Posterior cingulate gyrus (tissue), 11 donors: ENCODE measurements at regions not wholly inside any gene's neighbourhood (a gene's known extent, or its start where the extent isn't known, plus 50 kb on each side); places are given as distances from the start of the nearest gene placed in this dataset.
"Not testable (repeated sequence)": the region's sequence is repeated elsewhere in the genome, so short reads cannot be mapped to it uniquely, and the experiment has no call there.

Source experiments
- DNase-seq, 10 donors: peaks; one replicate each; pipeline versions ENCODE4 v3.0.0 to v3.0.0-alpha.2; 2020 to 2021; ENCODE audit warnings: mixed read lengths in 3 of 10
- intact Hi-C: fragments of 100-400 bp; cut with DNase I; formaldehyde crosslinking; loops from one replicate; pipeline ENCODE4 v1.15.1; 2023

DNA sequence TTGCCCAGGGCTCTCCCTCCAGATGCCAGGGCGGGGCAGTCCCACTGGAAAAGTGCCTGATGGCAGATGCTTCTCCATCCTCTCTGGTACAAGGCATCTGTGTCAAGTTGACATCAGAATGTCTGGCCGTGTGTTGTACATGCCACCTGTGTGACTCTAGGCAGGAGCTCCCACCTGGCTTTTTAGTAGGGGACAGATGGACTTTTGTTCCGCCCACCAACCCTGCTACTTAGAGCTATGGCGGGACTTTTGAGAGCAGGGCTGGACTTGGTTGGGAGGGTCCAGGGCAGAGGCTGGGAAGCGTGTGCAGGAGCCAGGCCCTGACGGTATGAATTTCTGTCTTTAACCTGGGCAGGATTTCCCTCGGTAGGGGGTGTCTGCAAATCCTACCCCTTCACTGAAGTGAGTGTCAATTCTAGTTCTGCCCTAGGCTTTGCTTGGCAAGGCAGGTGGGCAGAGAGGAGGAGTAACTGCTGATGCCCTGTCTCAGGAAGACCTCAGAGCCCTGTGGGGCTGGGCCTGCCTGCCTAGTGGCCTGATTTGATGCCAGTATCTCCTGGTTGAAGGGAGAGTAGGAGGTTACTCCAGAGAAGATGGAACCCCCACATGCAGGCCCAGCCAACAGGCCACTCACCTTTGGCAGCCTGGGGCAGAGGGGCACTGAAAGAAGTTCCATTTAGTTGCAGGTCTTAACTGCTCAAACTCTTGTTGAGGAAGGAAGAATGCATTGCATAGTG lies 99.1 kb downstream of the PJA1 start:
- intact Hi-C loops, result no loop called here
- DNase-seq, result peak in 1 of 10 donors; percentile 48

DNA sequence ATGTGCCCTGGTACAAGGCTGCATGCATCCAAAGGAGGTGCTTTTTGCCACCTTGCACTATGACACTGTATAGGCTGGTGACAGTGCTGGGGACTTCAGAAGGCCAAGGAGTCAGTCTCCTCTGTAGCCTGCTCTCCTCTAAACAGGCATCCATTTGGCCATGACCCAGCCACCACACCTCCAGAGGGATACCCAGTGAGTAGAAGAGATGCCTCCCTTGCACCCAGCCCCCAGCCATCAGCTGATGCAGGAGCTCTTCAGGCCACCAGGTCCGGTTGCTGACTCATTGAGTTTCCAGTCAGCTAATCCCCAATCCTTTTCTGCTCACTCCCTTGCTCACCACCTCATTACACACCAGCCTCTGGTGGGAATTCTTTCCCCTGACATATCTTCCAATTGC lies 99.8 kb downstream of the PJA1 start:
- peak in 1 of 10 donors; percentile 29 for DNase-seq
- intact Hi-C loops, result no loop called here

DNA sequence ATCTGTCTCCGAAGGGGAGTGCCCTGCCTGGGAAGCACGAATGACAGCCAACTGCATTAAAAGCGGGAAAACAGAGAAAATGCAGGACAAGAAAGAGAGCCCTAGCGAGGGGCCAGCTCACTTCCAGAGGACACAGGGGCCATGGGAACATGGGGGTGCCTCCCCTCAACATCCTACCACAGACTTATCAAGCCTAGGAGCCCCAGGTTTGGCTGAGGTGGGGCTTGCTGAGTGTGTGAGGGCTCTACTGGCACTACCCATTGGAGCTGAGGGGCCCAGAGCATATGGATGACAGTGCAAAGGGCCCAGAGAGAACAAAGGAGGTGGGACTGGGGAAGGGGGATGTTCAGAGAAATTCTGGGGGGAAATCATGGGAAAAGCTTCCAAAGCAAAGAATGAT lies 101.8 kb downstream of the PJA1 start:
- no peak for DNase-seq
- intact Hi-C loops, result no loop called here

DNA sequence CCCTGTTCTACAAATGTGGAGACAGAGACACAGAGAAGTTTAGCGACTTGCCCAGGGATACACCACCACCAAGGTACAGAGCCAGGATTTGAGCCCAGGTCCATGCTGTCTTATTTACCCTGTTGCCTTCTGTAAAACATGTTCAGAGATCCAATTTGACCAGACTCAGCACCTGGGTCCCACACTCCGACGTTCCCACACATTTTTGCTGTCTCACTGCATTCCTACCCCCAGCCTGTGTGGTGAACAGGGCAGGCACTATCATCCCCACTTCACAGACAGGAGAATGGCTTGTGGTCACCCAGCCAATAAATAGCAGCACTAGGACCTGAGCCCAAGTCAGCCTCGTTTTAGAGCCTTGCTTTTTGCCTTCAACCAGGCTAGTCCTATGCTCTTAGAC lies 102.8 kb downstream of the PJA1 start:
- peak in 1 of 10 donors; percentile 20 for DNase-seq
- intact Hi-C loops, result no loop called here

DNA sequence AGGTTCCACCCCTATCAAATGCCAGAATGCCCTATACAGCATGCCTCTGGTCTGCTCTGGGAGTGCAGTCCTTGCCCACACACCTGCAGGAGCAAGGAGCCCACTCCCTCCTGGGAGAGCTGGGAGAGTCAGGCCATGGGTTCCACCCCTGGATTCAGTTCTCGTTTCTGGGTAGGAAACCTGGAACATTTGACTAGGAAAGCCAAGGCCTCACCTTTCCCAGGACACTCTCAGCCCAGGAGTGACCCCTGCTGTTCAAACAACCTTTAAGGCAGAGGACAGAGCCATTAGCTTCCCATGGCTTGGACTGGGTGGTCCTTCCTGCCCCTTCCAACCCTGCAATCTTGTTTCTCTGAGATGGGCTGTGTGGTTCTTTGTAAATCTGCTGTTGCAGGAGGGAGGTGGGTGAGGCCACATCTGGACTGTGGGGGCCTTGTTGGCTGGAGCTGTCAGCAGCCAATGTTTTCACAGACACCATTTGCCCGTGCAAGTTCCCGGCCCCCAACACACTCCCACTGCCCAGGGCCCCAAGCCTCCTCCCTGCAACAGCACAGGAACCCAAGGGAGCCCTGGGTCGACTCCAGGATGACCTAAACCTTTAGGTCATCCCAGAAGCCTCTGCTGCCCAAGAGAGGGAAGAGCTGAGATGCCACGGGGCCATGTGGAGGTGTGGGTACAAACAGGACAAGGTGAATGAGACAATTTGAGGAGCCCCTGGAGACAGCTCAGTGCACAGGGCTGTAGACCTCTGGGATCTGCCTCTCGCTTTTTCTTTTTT lies 104.4 kb downstream of the PJA1 start:
- intact Hi-C loops, result no loop called here
- peak in 1 of 10 donors; percentile 59 for DNase-seq

DNA sequence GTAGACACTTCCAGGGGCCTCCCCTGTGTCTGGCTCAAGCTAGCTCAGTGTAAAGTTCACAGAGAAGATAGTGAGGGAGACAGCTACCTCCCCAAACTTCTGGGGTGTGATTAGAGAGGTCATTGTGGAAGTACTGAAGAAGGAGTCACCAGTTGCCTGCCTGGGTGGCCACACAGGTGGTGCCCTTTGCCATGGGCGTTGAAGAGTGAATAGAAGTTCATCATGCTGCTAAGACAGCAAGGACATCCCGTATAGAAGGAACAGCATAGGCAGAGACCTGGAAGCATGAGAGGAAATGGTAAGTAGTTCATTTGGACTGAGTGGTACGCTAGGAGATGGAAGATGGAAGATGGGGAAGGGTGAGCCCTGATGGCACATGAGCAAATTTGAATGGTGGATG lies 110.1 kb downstream of the PJA1 start:
- DNase-seq, result peak in 1 of 10 donors; percentile 67
- intact Hi-C loops, result no loop called here

DNA sequence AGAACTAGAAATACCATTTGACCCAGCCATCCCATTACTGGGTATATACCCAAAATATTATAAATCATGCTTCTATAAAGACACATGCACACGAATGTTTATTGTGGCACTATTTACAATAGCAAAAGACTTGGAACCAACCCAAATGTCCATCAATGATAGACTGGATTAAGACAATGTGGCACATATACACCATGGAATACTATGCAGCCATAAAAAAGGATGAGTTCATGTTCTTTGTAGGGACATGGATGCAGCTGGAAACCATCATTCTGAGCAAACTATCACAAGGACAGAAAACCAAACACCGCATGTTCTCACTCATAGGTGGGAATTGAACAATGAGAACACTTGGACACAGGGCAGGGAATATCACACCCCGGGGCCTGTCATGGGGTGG lies 110.8 kb downstream of the PJA1 start:
- intact Hi-C loops, result not testable (repeated sequence)

DNA sequence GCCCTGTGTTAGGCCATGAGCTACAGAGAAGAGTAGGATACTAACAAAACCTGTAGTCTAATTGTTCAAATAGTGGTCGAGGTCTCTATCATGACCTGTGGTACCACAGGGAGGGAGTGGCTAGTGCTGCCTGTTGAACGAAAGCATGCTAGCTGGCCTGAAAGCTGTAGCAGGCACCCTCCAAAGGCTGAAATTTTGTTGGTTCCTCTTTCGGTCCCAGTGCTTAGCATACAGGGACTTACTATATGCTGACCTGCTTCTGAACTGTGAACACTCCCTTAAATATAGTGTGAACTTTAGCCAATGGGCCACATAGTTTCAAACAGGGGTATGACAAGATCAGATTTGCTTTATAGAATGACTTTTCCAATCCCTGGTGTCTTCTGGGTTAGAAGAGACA lies 113.4 kb downstream of the PJA1 start:
- intact Hi-C loops, result no loop called here
- DNase-seq, result peak in 2 of 10 donors; percentile 1 to 24

More for the DNA sequence above, 110.8 kb downstream of the PJA1 start:
- not testable (repeated sequence) for DNase-seq

DNA sequence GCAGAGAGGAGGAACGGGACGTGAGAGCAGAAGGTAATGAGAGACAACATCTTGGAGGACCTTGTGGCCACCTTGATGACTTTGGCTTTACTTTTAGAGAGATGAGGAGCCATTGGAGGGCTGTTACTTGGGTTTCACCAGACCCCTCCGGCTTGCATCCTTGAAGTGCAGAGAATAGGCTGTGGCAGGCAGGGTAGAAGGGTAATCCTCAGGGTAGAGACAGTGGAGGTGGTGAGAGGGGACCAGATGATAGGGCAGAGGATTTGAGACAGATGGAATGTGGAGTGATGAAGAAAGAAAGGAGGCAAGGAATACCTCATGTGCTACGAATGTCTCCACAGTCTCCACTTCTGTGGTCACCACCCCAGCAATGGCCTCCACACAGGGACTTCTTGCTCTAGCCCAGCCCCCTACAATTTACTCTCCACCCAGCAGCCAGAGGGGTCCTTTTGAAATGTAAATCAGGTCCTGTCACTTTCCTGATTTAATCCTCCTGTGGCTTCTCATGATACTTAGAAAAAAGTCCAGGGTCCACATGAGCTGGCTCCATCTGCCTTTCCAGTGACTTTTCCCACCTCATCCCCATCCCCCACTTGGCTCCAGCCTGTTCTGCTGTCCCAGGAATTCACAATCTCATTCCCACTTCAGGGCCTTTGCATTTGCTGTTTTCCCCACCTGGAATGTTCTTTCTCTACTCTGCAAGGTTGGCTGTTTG lies 115.0 kb downstream of the PJA1 start:
- intact Hi-C loops, result no loop called here
- DNase-seq, result peak in 1 of 10 donors; percentile 3

DNA sequence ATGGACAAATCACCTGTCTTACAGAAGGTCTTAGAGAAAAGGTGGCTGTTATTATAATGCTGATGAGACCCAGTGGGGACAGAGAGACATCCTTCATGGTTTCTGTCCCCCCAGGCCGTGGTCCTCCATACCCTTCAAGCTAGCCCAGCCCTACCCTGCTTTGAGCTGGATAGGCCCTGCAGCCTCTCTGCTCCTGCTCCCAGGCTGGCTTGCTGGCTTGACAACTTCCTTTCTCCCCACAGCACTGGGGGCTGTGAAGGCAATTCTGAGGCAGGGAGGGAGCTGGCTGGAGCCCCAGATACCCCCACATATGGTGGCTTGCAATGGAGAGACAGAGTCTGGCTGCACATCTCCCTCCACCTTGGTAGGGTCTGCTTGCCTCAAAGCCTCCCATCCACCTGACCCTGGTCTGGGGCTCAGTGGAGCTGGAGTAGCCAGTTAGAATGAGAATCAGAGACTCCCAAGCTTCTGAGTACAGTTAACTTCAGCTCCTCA lies 118.2 kb downstream of the PJA1 start:
- peak in 1 of 10 donors; percentile 24 for DNase-seq
- intact Hi-C loops, result no loop called here

DNA sequence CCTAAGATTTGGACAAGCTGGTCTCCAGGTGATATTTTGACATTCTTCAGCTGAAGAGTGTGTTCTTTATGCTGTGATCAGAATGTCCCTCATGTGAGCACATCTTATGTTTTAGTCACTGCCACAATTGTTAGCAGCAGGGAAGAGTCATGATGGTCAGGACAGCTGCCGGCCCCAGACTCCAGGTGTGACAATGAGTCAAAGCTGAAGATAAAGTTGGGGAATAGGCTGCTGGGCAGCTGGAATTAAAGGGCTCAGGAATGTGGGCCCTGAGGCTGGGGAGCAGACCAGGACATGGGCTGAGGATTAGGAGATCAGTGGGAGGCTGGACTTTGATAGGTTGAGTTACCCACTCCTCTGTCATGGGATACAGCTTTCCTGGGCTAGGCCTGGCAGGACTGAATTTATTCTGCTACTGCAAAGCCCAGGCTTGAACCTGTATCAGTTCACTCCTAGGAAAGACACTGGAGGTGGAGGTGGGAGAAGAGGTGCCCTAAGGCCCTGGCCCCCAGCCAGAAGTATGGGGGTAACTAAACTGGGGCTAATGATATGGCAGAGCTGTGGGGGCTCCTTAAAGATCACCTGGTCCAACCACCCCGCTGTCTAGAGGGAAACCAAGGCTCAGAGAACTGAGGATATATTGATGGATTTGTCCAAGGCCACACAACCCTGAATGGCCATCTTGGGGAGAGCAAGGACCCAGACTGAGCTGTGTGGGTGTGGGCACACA lies 119.5 kb downstream of the PJA1 start:
- peak in 1 of 10 donors; percentile 24 for DNase-seq
- intact Hi-C loops, result no loop called here

DNA sequence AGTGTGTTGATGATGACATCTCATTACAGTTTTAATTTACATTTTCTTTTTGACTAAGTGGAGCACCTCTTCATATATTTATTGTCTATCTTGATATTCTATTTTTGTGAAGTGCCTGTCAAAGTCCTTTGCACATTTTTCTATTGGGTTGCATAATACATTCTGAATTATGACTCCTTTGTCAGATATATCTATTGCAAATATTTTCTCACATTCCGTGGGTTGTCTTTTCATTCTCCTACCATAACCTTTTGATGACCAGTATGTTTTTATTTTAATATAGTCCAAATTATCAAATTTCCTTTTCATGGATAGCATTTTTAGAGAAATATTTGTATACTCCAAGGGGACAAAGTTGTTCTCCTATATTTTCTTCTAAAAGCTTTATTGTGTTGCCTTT lies 126.4 kb downstream of the PJA1 start:
- intact Hi-C loops, result no loop called here
- DNase-seq, result no peak

DNA sequence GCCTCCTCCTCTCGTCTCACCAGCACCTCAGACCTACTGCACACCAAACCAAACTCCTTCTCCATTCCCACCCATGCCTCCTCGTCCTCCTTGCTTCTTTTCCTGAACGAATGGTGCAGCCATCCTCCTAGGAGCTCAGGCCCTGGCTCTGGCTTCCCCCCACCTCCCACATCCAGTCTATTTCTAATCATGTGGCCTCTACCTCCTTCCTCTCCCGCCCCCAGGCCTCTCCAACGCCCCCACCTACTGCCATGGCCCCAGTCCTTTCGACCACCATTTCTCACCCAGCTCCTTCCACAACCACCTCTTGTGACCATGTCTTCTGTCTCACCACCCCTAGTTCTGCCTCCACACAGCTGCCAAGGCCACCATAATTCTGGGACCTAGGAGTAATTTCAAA lies 127.1 kb downstream of the PJA1 start:
- intact Hi-C loops, result no loop called here
- DNase-seq, result peak in 1 of 10 donors; percentile 13

DNA sequence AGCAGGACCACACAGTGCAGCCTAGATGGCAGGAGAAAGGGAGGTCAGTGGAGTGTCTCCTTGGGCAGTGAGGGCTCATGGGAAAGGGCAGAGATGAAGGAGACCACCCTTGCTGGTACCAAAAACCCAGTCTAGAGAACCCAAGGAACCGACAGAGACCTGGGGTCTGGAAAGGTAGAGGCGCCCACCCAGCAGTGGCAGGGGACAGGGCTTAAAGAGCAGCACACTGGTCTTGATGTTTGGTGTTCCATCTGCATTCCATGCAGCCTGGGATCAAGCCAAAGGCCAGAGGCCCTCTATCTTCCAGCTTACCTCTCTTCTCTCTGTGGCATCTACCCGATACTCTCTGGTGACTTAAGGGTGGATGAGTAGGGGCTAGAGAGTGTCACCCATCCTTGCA lies 127.5 kb downstream of the PJA1 start:
- intact Hi-C loops, result no loop called here
- DNase-seq, result no peak

DNA sequence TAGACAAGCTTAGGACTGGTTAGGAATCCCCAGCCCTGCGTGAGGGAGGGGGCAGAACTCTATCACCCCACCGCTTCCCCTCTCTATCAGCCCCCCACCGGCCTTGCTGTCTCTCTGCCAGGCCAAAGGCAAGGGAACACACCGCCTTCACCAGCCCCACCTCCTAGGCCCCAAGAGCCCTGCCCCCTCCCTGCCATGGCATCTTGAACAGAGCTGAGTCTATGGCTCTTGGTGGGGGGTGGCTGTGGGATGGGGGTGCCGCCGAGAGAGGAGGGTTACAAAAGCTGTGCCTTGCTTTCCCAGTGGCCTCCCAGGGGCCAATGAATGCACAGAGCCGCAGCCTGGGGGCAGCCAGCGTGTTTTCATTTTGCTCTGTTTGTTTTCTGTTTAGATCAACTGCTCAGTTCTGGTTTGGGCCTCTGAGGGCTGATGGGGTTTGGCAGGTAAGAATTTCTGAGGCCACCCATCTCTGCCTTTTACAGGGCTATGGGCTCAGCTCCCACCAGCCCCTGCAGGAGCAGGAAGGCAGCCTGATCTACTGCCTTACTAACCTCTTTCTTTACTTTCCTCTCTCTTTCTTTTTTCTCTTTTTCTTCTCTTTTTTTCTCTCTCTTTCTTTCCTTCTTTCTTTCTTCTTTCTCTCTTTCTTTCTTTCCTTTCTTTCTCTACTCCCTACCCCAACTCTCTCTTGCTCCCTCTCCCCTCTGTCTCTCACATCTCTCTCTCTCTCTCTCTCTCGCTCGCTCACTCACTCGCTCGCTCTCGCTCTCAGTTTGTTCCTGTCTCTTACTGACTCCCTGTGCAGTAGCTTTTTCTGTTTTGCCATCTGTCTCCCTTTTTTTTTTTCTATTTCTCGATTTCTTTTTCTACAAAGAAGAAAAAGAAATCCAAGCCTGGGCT lies 128.3 kb downstream of the PJA1 start:
- intact Hi-C loops, result no loop called here
- DNase-seq, result peak in 1 of 10 donors; percentile 35

DNA sequence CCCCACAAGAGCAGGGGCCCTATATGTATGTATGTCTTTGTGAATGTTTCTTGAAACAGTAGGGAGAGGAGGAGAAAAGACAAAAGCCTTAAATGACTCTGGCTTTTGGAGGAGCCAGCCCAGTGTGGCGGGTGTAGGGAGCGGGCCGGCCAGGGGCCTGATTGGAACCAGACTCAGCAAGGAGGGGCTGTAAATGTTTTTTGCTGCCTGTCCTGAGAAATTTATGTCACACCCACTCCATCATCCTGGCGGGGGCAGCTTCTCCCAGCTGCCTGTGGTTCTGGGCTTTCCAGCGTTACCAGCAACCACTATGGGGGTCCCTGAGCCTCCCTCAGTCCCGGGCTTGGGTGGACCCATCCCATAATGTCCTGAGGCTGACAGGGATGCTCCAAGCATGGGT lies 130.8 kb downstream of the PJA1 start:
- intact Hi-C loops, result no loop called here
- DNase-seq, result peak in 1 of 10 donors; percentile 74

DNA sequence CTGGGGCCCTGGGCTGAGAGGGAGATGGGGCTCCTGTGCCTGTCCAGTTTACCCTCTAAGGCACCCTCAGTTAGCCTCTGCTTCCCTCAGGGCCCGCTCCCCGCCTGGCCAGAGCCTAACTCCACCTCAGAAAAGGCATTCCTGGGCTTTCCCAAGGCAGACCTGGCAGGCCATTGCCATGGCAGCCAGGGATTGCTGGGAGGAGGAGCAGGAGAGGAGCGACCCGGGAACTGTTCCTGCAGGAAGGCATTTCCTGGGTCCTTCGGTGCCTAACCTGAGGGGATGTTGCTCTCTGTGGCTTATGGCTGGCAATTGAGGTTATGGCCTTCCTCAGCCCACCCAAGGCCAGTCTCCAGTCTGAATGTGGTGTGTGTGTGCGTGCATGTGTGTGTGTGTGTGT lies 131.3 kb downstream of the PJA1 start:
- DNase-seq, result peak in 1 of 10 donors; percentile 67
- intact Hi-C loops, result no loop called here

DNA sequence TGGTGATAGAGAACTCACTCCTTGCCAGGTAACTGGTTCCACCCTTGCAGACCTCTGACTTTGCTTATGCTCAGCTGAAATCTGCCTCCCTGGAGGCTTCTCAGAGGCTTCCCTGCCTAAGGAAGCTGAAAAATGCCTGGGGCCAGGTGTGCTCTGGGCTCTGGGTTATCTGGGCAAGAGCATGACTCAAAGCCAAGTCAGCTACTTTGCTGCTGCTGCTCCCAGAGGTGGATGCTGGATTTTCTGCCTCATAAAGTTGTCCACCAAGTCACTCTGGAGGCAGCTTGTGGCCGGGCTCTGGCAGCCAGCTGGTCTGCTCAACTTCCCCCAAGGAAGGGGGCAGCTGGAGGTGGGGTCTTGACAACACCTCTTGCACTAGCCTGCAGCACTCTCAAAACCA lies 132.7 kb downstream of the PJA1 start:
- intact Hi-C loops, result no loop called here
- peak in 1 of 10 donors; percentile 49 for DNase-seq

DNA sequence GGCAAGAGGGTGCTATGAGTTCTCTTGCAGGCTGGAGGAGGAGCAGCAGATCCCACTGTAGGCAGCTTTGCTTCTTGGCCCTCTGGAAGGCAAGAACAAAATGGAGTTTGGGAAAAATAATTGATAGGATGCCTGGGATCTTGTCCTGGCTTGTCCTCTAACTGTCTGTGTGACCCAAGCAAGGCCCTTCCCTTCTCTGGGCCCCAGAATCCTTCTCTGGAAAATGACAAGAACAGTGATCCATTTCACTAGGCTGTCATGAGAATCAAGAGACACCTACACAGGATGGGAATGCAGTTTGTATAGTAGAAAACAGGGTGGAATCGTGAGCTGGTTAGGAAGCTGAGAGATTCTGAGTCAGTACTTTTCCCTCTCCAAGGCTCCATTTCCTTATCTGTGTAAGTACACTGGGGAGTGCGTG lies 133.3 kb downstream of the PJA1 start:
- intact Hi-C loops, result no loop called here
- no peak for DNase-seq
